ENCODE measurements at regions not wholly inside any gene's neighbourhood (a gene's known extent, or its start where the extent isn't known, plus 50 kb on each side); places are given as distances from the start of the nearest gene placed in this dataset.
"Not testable (repeated sequence)": the region's sequence is repeated elsewhere in the genome, so short reads cannot be mapped to it uniquely, and the experiment has no call there.

GRCh38 chr9:40592406-40592805, 536.1 kb downstream of the FOXD4L6 start:
- CTCF ChIA-PET (ENCODE audit: partially characterized antibody); H3K36me3 Mint-ChIP-seq; POLR2A ChIA-PET (ENCODE audit: partially characterized antibody); intact Hi-C loops (cut with micrococcal nuclease); H3K4me3 ChIP-seq (ENCODE audit: low read length in 2 of 2); H3K27ac Mint-ChIP-seq; H3K4me3 Mint-ChIP-seq; H3K4me1 ChIP-seq (ENCODE audit: insufficient read depth, low read length); H3K9me3 ChIP-seq (ENCODE audit: control insufficient read depth in 1 of 2, low read length in 2 of 2); DNase-seq; H3K4me1 Mint-ChIP-seq; H3K27me3 ChIP-seq (ENCODE audit: insufficient read depth, low read length); H3K27ac ChIP-seq (ENCODE audit: low read depth, low read length); H3K36me3 ChIP-seq (ENCODE audit: insufficient read depth, low read length); H3K9me3 Mint-ChIP-seq; H3K27me3 Mint-ChIP-seq: not testable (repeated sequence)

GRCh38 chr9:40591915-40592314, 536.6 kb downstream of the FOXD4L6 start:
- H3K27ac ChIP-seq (ENCODE audit: low read depth, low read length); H3K4me1 Mint-ChIP-seq; POLR2A ChIA-PET (ENCODE audit: partially characterized antibody); H3K9me3 ChIP-seq (ENCODE audit: control insufficient read depth in 1 of 2, low read length in 2 of 2); H3K9me3 Mint-ChIP-seq; intact Hi-C loops (cut with micrococcal nuclease); CTCF ChIA-PET (ENCODE audit: partially characterized antibody); H3K27me3 ChIP-seq (ENCODE audit: insufficient read depth, low read length); H3K27ac Mint-ChIP-seq; H3K4me3 ChIP-seq (ENCODE audit: low read length in 2 of 2); H3K36me3 Mint-ChIP-seq; H3K27me3 Mint-ChIP-seq; H3K36me3 ChIP-seq (ENCODE audit: insufficient read depth, low read length); H3K4me1 ChIP-seq (ENCODE audit: insufficient read depth, low read length); H3K4me3 Mint-ChIP-seq: not testable (repeated sequence)
- peak in 1 of 5 donors; percentile 31 for DNase-seq

GRCh38 chr9:40587475-40588195, 540.8 kb downstream of the FOXD4L6 start:
- intact Hi-C loops (cut with micrococcal nuclease); H3K9me3 Mint-ChIP-seq; CTCF ChIA-PET (ENCODE audit: partially characterized antibody); H3K27ac Mint-ChIP-seq; DNase-seq; H3K4me1 Mint-ChIP-seq; H3K4me1 ChIP-seq (ENCODE audit: insufficient read depth, low read length); H3K27ac ChIP-seq (ENCODE audit: low read depth, low read length); POLR2A ChIA-PET (ENCODE audit: partially characterized antibody); H3K36me3 ChIP-seq (ENCODE audit: insufficient read depth, low read length); H3K4me3 ChIP-seq (ENCODE audit: low read length in 2 of 2); H3K27me3 Mint-ChIP-seq; H3K9me3 ChIP-seq (ENCODE audit: control insufficient read depth in 1 of 2, low read length in 2 of 2); H3K4me3 Mint-ChIP-seq; H3K27me3 ChIP-seq (ENCODE audit: insufficient read depth, low read length); H3K36me3 Mint-ChIP-seq: not testable (repeated sequence)

GRCh38 chr9:40584039-40584438, 544.4 kb downstream of the FOXD4L6 start:
- H3K36me3 Mint-ChIP-seq; H3K36me3 ChIP-seq (ENCODE audit: insufficient read depth, low read length); CTCF ChIA-PET (ENCODE audit: partially characterized antibody); intact Hi-C loops (cut with micrococcal nuclease); H3K27me3 ChIP-seq (ENCODE audit: insufficient read depth, low read length); H3K27ac Mint-ChIP-seq; H3K4me1 Mint-ChIP-seq; H3K9me3 Mint-ChIP-seq; H3K9me3 ChIP-seq (ENCODE audit: control insufficient read depth in 1 of 2, low read length in 2 of 2); H3K4me1 ChIP-seq (ENCODE audit: insufficient read depth, low read length); H3K4me3 ChIP-seq (ENCODE audit: low read length in 2 of 2); H3K27me3 Mint-ChIP-seq; POLR2A ChIA-PET (ENCODE audit: partially characterized antibody); H3K27ac ChIP-seq (ENCODE audit: low read depth, low read length): not testable (repeated sequence)
- H3K4me3 Mint-ChIP-seq = peak overlapping the region in 1 of 8 donors; percentile 71
- DNase-seq = peak in 1 of 5 donors; percentile 8

- peak in 1 of 5 donors; percentile 32 for DNase-seq
- H3K4me1 Mint-ChIP-seq; POLR2A ChIA-PET (ENCODE audit: partially characterized antibody); H3K27ac ChIP-seq (ENCODE audit: low read depth, low read length); CTCF ChIA-PET (ENCODE audit: partially characterized antibody); H3K27me3 Mint-ChIP-seq; H3K4me1 ChIP-seq (ENCODE audit: insufficient read depth, low read length); H3K9me3 ChIP-seq (ENCODE audit: control insufficient read depth in 1 of 2, low read length in 2 of 2); H3K4me3 ChIP-seq (ENCODE audit: low read length in 2 of 2); intact Hi-C loops (cut with micrococcal nuclease); H3K9me3 Mint-ChIP-seq; H3K27ac Mint-ChIP-seq; H3K36me3 Mint-ChIP-seq; H3K36me3 ChIP-seq (ENCODE audit: insufficient read depth, low read length); H3K27me3 ChIP-seq (ENCODE audit: insufficient read depth, low read length): not testable (repeated sequence)
- peak overlapping the region in 7 of 8 donors; percentile 63 to 82 (median 77) for H3K4me3 Mint-ChIP-seq
Measured at GRCh38 chr9:40583230-40583629, 545.3 kb downstream of the FOXD4L6 start.

- POLR2A ChIA-PET (ENCODE audit: partially characterized antibody); H3K9me3 Mint-ChIP-seq: not testable (repeated sequence)
Measured at GRCh38 chr9:40578908-40579307, 549.6 kb downstream of the FOXD4L6 start.

More at GRCh38 chr9:40578908-40579307, 549.6 kb downstream of the FOXD4L6 start:
- H3K36me3 Mint-ChIP-seq; H3K36me3 ChIP-seq (ENCODE audit: insufficient read depth, low read length); H3K4me3 ChIP-seq (ENCODE audit: low read length in 2 of 2); H3K4me1 ChIP-seq (ENCODE audit: insufficient read depth, low read length); intact Hi-C loops (cut with micrococcal nuclease); H3K27ac Mint-ChIP-seq; H3K9me3 ChIP-seq (ENCODE audit: control insufficient read depth in 1 of 2, low read length in 2 of 2); H3K27ac ChIP-seq (ENCODE audit: low read depth, low read length); DNase-seq; CTCF ChIA-PET (ENCODE audit: partially characterized antibody); H3K27me3 Mint-ChIP-seq; H3K4me1 Mint-ChIP-seq; H3K27me3 ChIP-seq (ENCODE audit: insufficient read depth, low read length); H3K4me3 Mint-ChIP-seq: not testable (repeated sequence)
